HG03342 (cell line): ENCODE measurements at regions not wholly inside any gene's neighbourhood (a gene's known extent, or its start where the extent isn't known, plus 50 kb on each side); places are given as distances from the start of the nearest gene placed in this dataset.

Source experiments
- ATAC-seq: cut with Tn5 transposase; IDR thresholded peaks from one replicate; pipeline ENCODE4 v1.9.1; 2021; ENCODE audit warnings: mild to moderate bottlenecking, moderate library complexity; ENCODE audit not compliant: unreplicated experiment

GRCh38 chr2:8584174-8585066 lies 97.4 kb upstream of the ID2 start:
- ATAC-seq = no peak

GRCh38 chr2:8586457-8587051 lies 95.3 kb upstream of the ID2 start:
- ATAC-seq = no peak

GRCh38 chr2:8587251-8587791 lies 94.5 kb upstream of the ID2 start:
- no peak for ATAC-seq

GRCh38 chr2:8587920-8588830 lies 93.7 kb upstream of the ID2 start:
- ATAC-seq = no peak

- ATAC-seq = no peak
Measured at GRCh38 chr2:8588831-8589191, 93.0 kb upstream of the ID2 start.

GRCh38 chr2:8589721-8590120 lies 92.1 kb upstream of the ID2 start:
- no peak for ATAC-seq

- ATAC-seq = no peak
Measured at GRCh38 chr2:8590938-8591337, 90.9 kb upstream of the ID2 start.

- ATAC-seq = no peak
Measured at GRCh38 chr2:8592736-8593135, 89.1 kb upstream of the ID2 start.

- no peak for ATAC-seq
Measured at GRCh38 chr2:8593243-8593642, 88.6 kb upstream of the ID2 start.

GRCh38 chr2:8594731-8595427 lies 87.0 kb upstream of the ID2 start:
- no peak for ATAC-seq

- no peak for ATAC-seq
Measured at GRCh38 chr2:8595428-8595805, 86.4 kb upstream of the ID2 start.

- no peak for ATAC-seq
Measured at GRCh38 chr2:8595811-8596600, 85.8 kb upstream of the ID2 start.

- no peak for ATAC-seq
Measured at GRCh38 chr2:8597094-8597493, 84.8 kb upstream of the ID2 start.

- ATAC-seq = no peak
Measured at GRCh38 chr2:8597559-8598225, 84.2 kb upstream of the ID2 start.

- no peak for ATAC-seq
Measured at GRCh38 chr2:8598295-8599165, 83.3 kb upstream of the ID2 start.

- no peak for ATAC-seq
Measured at GRCh38 chr2:8599421-8600242, 82.2 kb upstream of the ID2 start.

GRCh38 chr2:8600456-8600855 lies 81.4 kb upstream of the ID2 start:
- ATAC-seq = no peak

- ATAC-seq = peak; percentile 33
Measured at GRCh38 chr2:8602809-8603208, 79.0 kb upstream of the ID2 start.
